H9 (cell line): ENCODE measurements at regions not wholly inside any gene's neighbourhood (a gene's known extent, or its start where the extent isn't known, plus 50 kb on each side); places are given as distances from the start of the nearest gene placed in this dataset.

Experiments
- DNase-seq: peaks from one replicate; pipeline ENCODE4 v3.0.0-alpha.2; 2017
- H2AFZ ChIP-seq: one replicate; pipeline ENCODE4 v1.6.1; 2013; ENCODE audit warnings: mild to moderate bottlenecking, low read length, control low read depth, moderate library complexity
- H2AK5ac ChIP-seq: 2 replicates; pipeline ENCODE4 v1.6.1; 2013; ENCODE audit warnings: low read length, control low read depth, mixed read lengths; ENCODE audit not compliant: insufficient read length
- H2BK120ac ChIP-seq: one replicate; pipeline ENCODE4 v1.6.1; 2013; ENCODE audit warnings: low read depth, mild to moderate bottlenecking, low read length, control low read depth, inconsistent platforms; ENCODE audit not compliant: poor library complexity, severe bottlenecking
- H2BK12ac ChIP-seq: 2 replicates; pipeline ENCODE4 v1.6.1; 2013; ENCODE audit warnings: low read length, control low read depth, mixed read lengths, low read depth; ENCODE audit not compliant: insufficient read length
- H2BK15ac ChIP-seq: 2 replicates; pipeline ENCODE4 v1.6.1; 2013; ENCODE audit warnings: low read depth, low read length, control low read depth
- H2BK20ac ChIP-seq: one replicate; pipeline ENCODE4 v1.6.1; 2013; ENCODE audit warnings: low read depth, mild to moderate bottlenecking, low read length, control low read depth, inconsistent platforms; ENCODE audit not compliant: poor library complexity, severe bottlenecking
- H2BK5ac ChIP-seq: 2 replicates; pipeline ENCODE4 v1.6.1; 2013; ENCODE audit warnings: low read length, control low read depth, mixed read lengths; ENCODE audit not compliant: insufficient read length
- H3K14ac ChIP-seq: 2 replicates; pipeline ENCODE4 v1.6.1; 2013; ENCODE audit warnings: low read length, control low read depth; ENCODE audit not compliant: insufficient read depth
- H3K18ac ChIP-seq: 2 replicates; pipeline ENCODE4 v1.6.1; 2013; ENCODE audit warnings: low read depth, mild to moderate bottlenecking, mixed read lengths, low read length, control low read depth; ENCODE audit not compliant: insufficient read length
- H3K23ac ChIP-seq: 2 replicates; pipeline ENCODE4 v1.6.1; 2013; ENCODE audit warnings: low read length, control low read depth, mixed read lengths, low read depth; ENCODE audit not compliant: insufficient read length
- H3K23me2 ChIP-seq: 2 replicates; pipeline ENCODE4 v1.6.1; 2013; ENCODE audit warnings: low read depth, mild to moderate bottlenecking, mixed read lengths, low read length, control low read depth; ENCODE audit not compliant: insufficient read length, poor library complexity, severe bottlenecking
- H3K27ac ChIP-seq: 2 replicates; pipeline ENCODE4 v1.5.1; 2013; ENCODE audit warnings: low read length, control low read depth, mixed read lengths, low read depth; ENCODE audit not compliant: insufficient read length
- H3K27me3 ChIP-seq: 2 replicates; pipeline ENCODE4 v1.6.1; 2013; ENCODE audit warnings: low read length, control low read depth, inconsistent platforms; ENCODE audit not compliant: insufficient read depth
- H3K4ac ChIP-seq: 2 replicates; pipeline ENCODE4 v1.6.1; 2013; ENCODE audit warnings: low read depth, mild to moderate bottlenecking, control low read depth, inconsistent platforms, low read length, moderate library complexity
- H3K4me1 ChIP-seq: 2 replicates; pipeline ENCODE4 v1.6.1; 2013; ENCODE audit warnings: low read length, control low read depth, inconsistent platforms; ENCODE audit not compliant: insufficient read depth
- H3K4me2 ChIP-seq: 2 replicates; pipeline ENCODE4 v1.6.1; 2013; ENCODE audit warnings: low read length, control low read depth, mixed read lengths; ENCODE audit not compliant: insufficient read length, insufficient read depth
- H3K56ac ChIP-seq: 2 replicates; pipeline ENCODE4 v1.6.1; 2013; ENCODE audit warnings: low read depth, mild to moderate bottlenecking, mixed read lengths, low read length, control low read depth; ENCODE audit not compliant: insufficient read length
- H3K79me1 ChIP-seq: 2 replicates; pipeline ENCODE4 v1.6.1; 2013; ENCODE audit warnings: low read depth, mild to moderate bottlenecking, moderate library complexity, low read length, control low read depth, inconsistent platforms; ENCODE audit not compliant: insufficient read depth, poor library complexity, severe bottlenecking
- H3K79me2 ChIP-seq: 2 replicates; pipeline ENCODE4 v1.6.1; 2013; ENCODE audit warnings: low read length, control low read depth, inconsistent platforms; ENCODE audit not compliant: insufficient read depth
- H3K9ac ChIP-seq: 2 replicates; pipeline ENCODE4 v1.6.1; 2013; ENCODE audit warnings: low read length, control low read depth, mixed read lengths; ENCODE audit not compliant: insufficient read length; ENCODE audit errors: extremely low read depth
- H3K9me3 ChIP-seq: one replicate; pipeline ENCODE4 v1.6.1; 2013; ENCODE audit warnings: low read depth, low read length, inconsistent platforms; ENCODE audit not compliant: control insufficient read depth
- H3T11ph ChIP-seq: one replicate; pipeline ENCODE4 v1.6.1; 2013; ENCODE audit warnings: mild to moderate bottlenecking, low read length, control low read depth, inconsistent platforms
- H4K20me1 ChIP-seq: one replicate; pipeline ENCODE4 v1.6.1; 2013; ENCODE audit not compliant: control insufficient read depth, insufficient read length, insufficient read depth
- H4K5ac ChIP-seq: 2 replicates; pipeline ENCODE4 v1.6.1; 2013; ENCODE audit warnings: low read depth, mild to moderate bottlenecking, mixed read lengths, low read length, control low read depth; ENCODE audit not compliant: insufficient read length
- H4K8ac ChIP-seq: replicated peaks from 2 replicates; pipeline ENCODE4 v1.6.1; 2013; ENCODE audit warnings: low read length, control low read depth, mixed read lengths, low read depth; ENCODE audit not compliant: insufficient read length
- H4K91ac ChIP-seq: 2 replicates; pipeline ENCODE4 v1.6.1; 2013; ENCODE audit warnings: low read depth, mild to moderate bottlenecking, moderate library complexity, mixed read lengths, low read length, control low read depth; ENCODE audit not compliant: insufficient read length
- H3K27ac Mint-ChIP-seq, 3 experiments: 2 replicates in 2 of 3; 3 replicates in 1 of 3; pipeline ENCODE4 v1.8.0; 2020 to 2021; ENCODE audit warnings: mixed read lengths in 3 of 3, mild to moderate bottlenecking in 1 of 3, moderate library complexity in 1 of 3
- H3K27me3 Mint-ChIP-seq: 2 replicates; pipeline ENCODE4 v1.8.0; 2021; ENCODE audit warnings: low read depth, mild to moderate bottlenecking, moderate library complexity, mixed read lengths
- H3K36me3 Mint-ChIP-seq, 3 experiments: 2 replicates in 2 of 3; 3 replicates in 1 of 3; pipeline ENCODE4 v1.8.0; 2020 to 2021; ENCODE audit warnings: low read depth in 3 of 3, mixed read lengths in 3 of 3; ENCODE audit not compliant: insufficient read depth in 1 of 3
- H3K4me1 Mint-ChIP-seq, 2 experiments: 2 replicates each; pipeline ENCODE4 v1.8.0; 2020; ENCODE audit warnings: mixed read lengths in 2 of 2
- H3K4me3 Mint-ChIP-seq, 2 experiments: 2 replicates in 1 of 2; 3 replicates in 1 of 2; pipeline ENCODE4 v1.8.0; 2020 to 2021; ENCODE audit warnings: mild to moderate bottlenecking in 2 of 2, mixed read lengths in 2 of 2, moderate library complexity in 1 of 2
- H3K9me3 Mint-ChIP-seq, 2 experiments: 2 replicates in 1 of 2; 3 replicates in 1 of 2; pipeline ENCODE4 v1.8.0; 2020; ENCODE audit warnings: mild to moderate bottlenecking in 2 of 2, mixed read lengths in 2 of 2, moderate library complexity in 1 of 2
- WGBS: extraction: QIAGEN DNeasy Blood & Tissue Kit; methylation state at CpG from one replicate; pipeline ENCODE4 v1.1.7; 2013; ENCODE audit warnings: missing lambda C conversion rate, low lambda C conversion rate, mixed read lengths; ENCODE audit not compliant: insufficient read length; ENCODE audit errors: extremely low coverage; 5-methylcytosine and 5-hydroxymethylcytosine counted together
- TF ChIP-seq, protein P1 (sequence below): fragments of 200-600 bp; sonication (generic); conservative IDR thresholded peaks from 3 replicates; pipeline ENCODE4 v1.8.0; 2021; ENCODE audit warnings: antibody characterized with exemption, mild to moderate bottlenecking

DNA sequence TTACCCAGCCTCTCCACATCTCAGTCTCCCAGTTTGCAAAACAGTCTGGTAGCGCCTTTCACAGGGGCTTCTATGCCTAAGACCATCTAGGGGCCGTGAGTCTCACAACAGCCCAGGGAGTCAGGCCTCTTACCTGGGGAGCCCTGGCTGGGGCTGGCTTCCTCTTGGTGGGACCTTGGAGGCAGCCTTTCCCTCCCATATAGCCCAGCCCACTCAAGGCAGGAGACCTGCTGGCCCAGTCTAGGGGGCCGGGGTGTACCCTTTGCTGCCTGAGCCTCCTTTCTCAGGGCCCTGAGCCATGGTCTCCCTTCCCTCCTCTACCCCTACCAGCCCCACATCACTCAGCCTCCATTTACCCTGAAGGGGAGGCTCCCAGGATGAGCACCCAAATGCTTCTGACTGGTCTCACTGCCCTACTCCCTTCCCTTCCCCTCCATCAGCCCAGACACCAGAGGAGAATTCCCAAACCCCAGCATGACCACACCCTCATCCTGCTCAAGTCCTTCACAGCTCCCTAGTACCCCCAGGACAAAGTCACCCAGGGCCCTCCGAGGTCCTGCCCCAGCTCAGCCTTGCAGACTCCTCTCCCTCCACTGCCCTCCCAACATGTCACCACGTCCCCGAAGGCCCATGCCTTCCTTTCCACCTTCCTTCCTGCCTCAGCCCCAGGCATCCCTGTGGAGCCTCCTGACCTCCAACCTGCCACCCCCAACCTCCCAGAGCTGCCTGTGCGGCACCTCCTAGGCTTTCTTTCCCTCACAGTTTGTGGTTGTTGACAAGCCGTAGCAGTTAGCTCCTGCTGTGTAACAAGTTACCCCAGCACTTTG, 55.3 kb downstream of the BARX1 start:
- Histone ChIP-seq H3K23ac (no peak overlapping the region), H3K9me3 (no peaks in the 10 kb centered on the region), H2BK20ac (no peak overlapping the region), H3K9ac (no peak overlapping the region), H2BK12ac (no peak overlapping the region), H4K20me1 (no peaks in the 10 kb centered on the region), H2BK15ac (no peak overlapping the region), H4K8ac (no peak overlapping the region), H3K23me2 (no peaks in the 10 kb centered on the region), H2BK120ac (no peak overlapping the region), H3K56ac (no peak overlapping the region), H3K27ac (no peak overlapping the region), H3K79me1 (no peaks in the 10 kb centered on the region), H3K4me1 (no peaks in the 10 kb centered on the region), H4K91ac (no peak overlapping the region), H3K4me2 (no peak overlapping the region), H2AK5ac (no peak overlapping the region), H3K14ac (no peak overlapping the region), H3T11ph (no peak overlapping the region), H3K18ac (no peak overlapping the region), H3K27me3 (no peaks in the 10 kb centered on the region), H4K5ac (no peak overlapping the region), H3K4ac (no peak overlapping the region), H2BK5ac (no peak overlapping the region), H3K79me2 (no peaks in the 10 kb centered on the region), H2AFZ (no peak overlapping the region)
- Mint-ChIP-seq H3K9me3 (peaks cover 5 to 13% of the 10 kb centered on the region in 2 experiments; a peak in 4 of 5 replicates), H3K4me1 (peaks cover 0 to 2% of the 10 kb centered on the region in 2 experiments; a peak in 2 of 4 replicates), H3K36me3 (peaks cover 0 to 4% (median 3%) of the 10 kb centered on the region in 3 experiments; a peak in 2 of 7 replicates), H3K27me3 (peaks cover 14% of the 10 kb centered on the region), H3K27ac (no peak overlapping the region), H3K4me3 (no peak overlapping the region)
- TF ChIP-seq, protein P1, sequence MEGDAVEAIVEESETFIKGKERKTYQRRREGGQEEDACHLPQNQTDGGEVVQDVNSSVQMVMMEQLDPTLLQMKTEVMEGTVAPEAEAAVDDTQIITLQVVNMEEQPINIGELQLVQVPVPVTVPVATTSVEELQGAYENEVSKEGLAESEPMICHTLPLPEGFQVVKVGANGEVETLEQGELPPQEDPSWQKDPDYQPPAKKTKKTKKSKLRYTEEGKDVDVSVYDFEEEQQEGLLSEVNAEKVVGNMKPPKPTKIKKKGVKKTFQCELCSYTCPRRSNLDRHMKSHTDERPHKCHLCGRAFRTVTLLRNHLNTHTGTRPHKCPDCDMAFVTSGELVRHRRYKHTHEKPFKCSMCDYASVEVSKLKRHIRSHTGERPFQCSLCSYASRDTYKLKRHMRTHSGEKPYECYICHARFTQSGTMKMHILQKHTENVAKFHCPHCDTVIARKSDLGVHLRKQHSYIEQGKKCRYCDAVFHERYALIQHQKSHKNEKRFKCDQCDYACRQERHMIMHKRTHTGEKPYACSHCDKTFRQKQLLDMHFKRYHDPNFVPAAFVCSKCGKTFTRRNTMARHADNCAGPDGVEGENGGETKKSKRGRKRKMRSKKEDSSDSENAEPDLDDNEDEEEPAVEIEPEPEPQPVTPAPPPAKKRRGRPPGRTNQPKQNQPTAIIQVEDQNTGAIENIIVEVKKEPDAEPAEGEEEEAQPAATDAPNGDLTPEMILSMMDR, result no peak
- no peak for DNase-seq
- WGBS, result no CpG with 5 or more reads among the region's 8 CpGs
